ENCODE measurements at regions not wholly inside any gene's neighbourhood (a gene's known extent, or its start where the extent isn't known, plus 50 kb on each side); places are given as distances from the start of the nearest gene placed in this dataset.
"Not testable (repeated sequence)": the region's sequence is repeated elsewhere in the genome, so short reads cannot be mapped to it uniquely, and the experiment has no call there.

GRCh38 chr2:18077231-18077630 lies 198.8 kb downstream of the KCNS3 start:
- no peak for DNase-seq

- DNase-seq, result no peak
These were observed 196.0 kb downstream of the KCNS3 start for GRCh38 chr2:18074476-18074875.

- no peak for DNase-seq
These were observed 195.1 kb downstream of the KCNS3 start for GRCh38 chr2:18073601-18074000.

GRCh38 chr2:18067588-18068384 lies 189.3 kb downstream of the KCNS3 start:
- DNase-seq, result no peak

GRCh38 chr2:18066894-18067293 lies 188.4 kb downstream of the KCNS3 start:
- no peak for DNase-seq

- no peak for DNase-seq
These were observed 187.6 kb downstream of the KCNS3 start for GRCh38 chr2:18066066-18066465.

- DNase-seq, result no peak
These were observed 186.8 kb downstream of the KCNS3 start for GRCh38 chr2:18065249-18065648.

- DNase-seq, result no peak
These were observed 185.5 kb downstream of the KCNS3 start for GRCh38 chr2:18063826-18064470.

GRCh38 chr2:18062892-18063291 lies 184.4 kb downstream of the KCNS3 start:
- DNase-seq, result no peak

GRCh38 chr2:18061717-18062116 lies 183.2 kb downstream of the KCNS3 start:
- no peak for DNase-seq

- DNase-seq, result no peak
These were observed 179.2 kb downstream of the KCNS3 start for GRCh38 chr2:18057657-18058056.

- DNase-seq, result no peak
These were observed 176.8 kb downstream of the KCNS3 start for GRCh38 chr2:18055290-18055689.

GRCh38 chr2:18050001-18050400 lies 171.5 kb downstream of the KCNS3 start:
- DNase-seq, result no peak

- DNase-seq, result no peak
These were observed 170.9 kb downstream of the KCNS3 start for GRCh38 chr2:18049325-18049724.

- DNase-seq, result no peak
These were observed 169.6 kb downstream of the KCNS3 start for GRCh38 chr2:18047896-18048657.

GRCh38 chr2:18047213-18047611 lies 168.7 kb downstream of the KCNS3 start:
- DNase-seq, result no peak

- no peak for DNase-seq
These were observed 168.2 kb downstream of the KCNS3 start for GRCh38 chr2:18046558-18047212.

- no peak for DNase-seq
These were observed 167.6 kb downstream of the KCNS3 start for GRCh38 chr2:18046017-18046416.

- DNase-seq, result no peak
These were observed 166.8 kb downstream of the KCNS3 start for GRCh38 chr2:18045230-18045629.

GRCh38 chr2:18017381-18017780 lies 138.9 kb downstream of the KCNS3 start:
- DNase-seq, result not testable (repeated sequence)

GRCh38 chr2:18009891-18010290 lies 131.4 kb downstream of the KCNS3 start:
- no peak for DNase-seq

- no peak for DNase-seq
These were observed 126.9 kb downstream of the KCNS3 start for GRCh38 chr2:18005411-18005810.

GRCh38 chr2:18001671-18002070 lies 123.2 kb downstream of the KCNS3 start:
- DNase-seq, result no peak

All from occipital lobe (tissue), 1 donor.